Stimulated activated CD4-positive, alpha-beta T cell treated with anti-CD3 and anti-CD28 coated beads, Interleukin-4, amount 100 ng/mL, for 24 hours (primary cell): ENCODE measurements at regions not wholly inside any gene's neighbourhood (a gene's known extent, or its start where the extent isn't known, plus 50 kb on each side); places are given as distances from the start of the nearest gene placed in this dataset.

Experiments
- DNase-seq: peaks from one replicate; pipeline ENCODE4 v3.0.0-alpha.2; 2020

DNA sequence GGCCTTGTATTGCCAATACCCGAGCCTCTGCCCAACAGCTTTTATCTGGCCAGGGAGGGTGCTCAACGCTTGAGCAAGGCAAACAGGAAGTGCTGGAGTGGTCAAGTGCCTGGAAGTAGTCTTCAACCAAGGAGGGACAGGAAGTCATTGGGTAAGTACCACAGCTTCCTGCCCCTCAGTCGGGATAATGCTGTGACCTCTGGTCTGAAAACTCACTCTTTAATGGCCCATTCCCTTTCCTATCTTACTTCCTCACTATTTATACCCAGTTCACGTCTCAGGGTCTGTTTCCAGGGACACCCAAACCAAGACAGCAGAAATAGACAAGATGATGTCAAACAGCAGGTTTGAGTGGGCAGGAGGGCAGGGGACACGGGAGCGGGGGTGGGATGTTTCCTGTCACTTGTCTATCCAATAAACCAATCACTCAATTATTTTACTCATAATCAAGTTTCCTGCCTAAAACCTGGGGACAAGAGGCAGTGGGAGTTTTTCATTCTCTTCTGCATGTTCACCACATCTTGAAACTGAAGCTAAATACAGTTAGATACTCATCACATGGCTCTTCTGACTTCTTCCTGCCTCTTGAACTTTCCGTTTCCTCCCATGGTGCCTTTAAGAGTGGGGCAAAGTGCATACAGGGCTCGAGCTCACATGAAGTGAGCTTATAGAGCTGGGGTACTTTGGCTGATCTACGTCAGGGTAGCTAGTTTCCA is 68.9 kb upstream of the CAB39 start:
- DNase-seq, result peak; percentile 79

- DNase-seq, result no peak
Measured at GRCh38 chr2:230644356-230644935, 68.2 kb upstream of the CAB39 start.

- DNase-seq, result no peak
Measured at GRCh38 chr2:230648356-230648755, 64.3 kb upstream of the CAB39 start.

DNA sequence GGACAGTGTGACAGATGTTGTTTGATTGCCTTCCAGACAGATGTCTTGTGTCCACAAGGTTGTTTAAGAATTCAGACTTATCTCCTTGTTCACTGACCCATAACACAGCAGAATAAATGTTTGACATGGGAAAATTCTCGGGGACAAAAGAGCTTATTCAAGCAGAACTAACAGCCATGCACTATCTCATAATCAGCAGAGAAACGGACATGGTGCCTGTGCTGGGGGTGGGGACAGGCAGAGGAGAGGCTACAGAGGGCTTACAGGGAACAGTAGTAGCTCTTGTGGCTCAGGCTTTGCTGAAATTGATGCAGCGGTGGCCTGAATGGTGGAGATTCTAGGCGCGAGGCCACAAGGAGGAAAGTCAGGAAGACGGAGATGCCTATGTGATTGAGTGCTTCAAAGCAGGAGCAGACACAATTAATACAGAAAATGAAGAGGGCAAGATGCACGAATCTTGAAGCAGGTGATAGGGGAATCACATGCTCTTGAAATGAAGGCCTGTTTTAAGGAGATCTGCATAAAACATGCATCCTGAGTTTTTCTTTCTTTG is 62.0 kb upstream of the CAB39 start:
- DNase-seq, result no peak

GRCh38 chr2:230654057-230654456 is 58.6 kb upstream of the CAB39 start:
- no peak for DNase-seq

GRCh38 chr2:230657462-230657861 is 55.2 kb upstream of the CAB39 start:
- DNase-seq, result no peak

- no peak for DNase-seq
Measured at GRCh38 chr2:230657906-230658305, 54.7 kb upstream of the CAB39 start.

- no peak for DNase-seq
Measured at GRCh38 chr2:230658577-230658876, 54.1 kb upstream of the CAB39 start.

GRCh38 chr2:230658877-230659652 is 53.6 kb upstream of the CAB39 start:
- peak; percentile 81 for DNase-seq

DNA sequence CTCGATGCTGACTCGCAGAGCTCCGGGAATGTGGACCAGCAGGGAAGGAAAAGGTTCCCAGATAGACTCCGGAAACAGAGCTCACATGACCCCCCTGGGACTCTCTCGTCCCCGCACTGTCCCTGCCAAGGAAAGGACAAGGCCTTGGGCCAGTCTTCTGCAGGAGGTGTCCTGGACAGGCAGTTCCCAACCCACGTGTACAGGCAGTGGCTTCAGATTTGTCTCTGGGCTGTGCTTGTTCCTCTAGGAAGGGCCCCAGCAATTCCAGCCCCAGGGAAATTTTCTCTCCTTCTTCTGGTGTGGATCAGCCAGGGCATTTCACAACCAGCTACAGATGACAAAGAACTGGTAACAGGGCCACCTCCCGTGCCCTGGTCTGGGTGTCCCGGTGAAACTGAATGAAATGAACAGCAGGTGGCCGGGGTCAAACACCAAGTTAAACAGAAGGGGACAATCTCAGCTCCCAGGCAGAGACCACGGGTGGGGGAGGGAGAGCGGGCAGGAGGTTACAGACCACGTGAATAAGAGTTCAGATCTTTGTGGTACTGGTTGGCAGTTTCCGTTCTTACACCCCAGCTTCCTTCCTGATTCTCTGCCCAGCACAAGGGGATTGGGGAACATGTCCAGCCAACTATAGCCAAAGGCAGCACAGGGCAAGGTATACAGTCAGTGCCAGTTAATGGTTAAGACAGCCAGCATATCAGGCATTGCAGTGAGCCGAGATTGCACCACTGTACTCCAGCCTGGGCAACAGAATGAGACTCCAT is 52.2 kb upstream of the CAB39 start:
- peak; percentile 41 for DNase-seq

- peak; percentile 64 for DNase-seq
Measured at GRCh38 chr2:230661072-230661957, 51.3 kb upstream of the CAB39 start.
